Small intestine (tissue), 7 donors: ENCODE measurements at regions not wholly inside any gene's neighbourhood (a gene's known extent, or its start where the extent isn't known, plus 50 kb on each side); places are given as distances from the start of the nearest gene placed in this dataset.

ENCODE experiments used
- DNase-seq, 2 donors: peaks; one replicate each; pipeline versions ENCODE4 v3.0.0 to v3.0.0-alpha.2; 2013
- FAIRE-seq: peaks from 2 replicates; lab custom pipeline; 2012; peaks lifted over from hg19 to GRCh38; lab: Jason Lieb, UNC
- H3K27ac ChIP-seq, 3 donors: one replicate each; pipeline ENCODE4 v1.5.1; 2013; ENCODE audit warnings: low read length in 2 of 3, mild to moderate bottlenecking in 2 of 3, control low read depth in 1 of 3, inconsistent platforms in 1 of 3, low read depth in 1 of 3, moderate library complexity in 1 of 3
- H3K27me3 ChIP-seq, 3 donors: one replicate each; pipeline ENCODE4 v1.6.1; 2013; ENCODE audit warnings: low read length in 3 of 3, inconsistent platforms in 1 of 3; ENCODE audit not compliant: control insufficient read depth in 3 of 3, insufficient read depth in 3 of 3
- H3K36me3 ChIP-seq, 3 donors: one replicate each; pipeline ENCODE4 v1.6.1; 2013; ENCODE audit warnings: low read length in 3 of 3, inconsistent platforms in 1 of 3, low read depth in 1 of 3, mild to moderate bottlenecking in 1 of 3, moderate library complexity in 1 of 3; ENCODE audit not compliant: control insufficient read depth in 3 of 3, insufficient read depth in 2 of 3
- H3K4me1 ChIP-seq, 3 donors: one replicate each; pipeline ENCODE4 v1.6.1; 2013; ENCODE audit warnings: low read length in 2 of 3, inconsistent platforms in 1 of 3, low read depth in 1 of 3, mild to moderate bottlenecking in 1 of 3, moderate library complexity in 1 of 3; ENCODE audit not compliant: control insufficient read depth in 3 of 3, insufficient read depth in 2 of 3
- H3K4me3 ChIP-seq, 3 donors: one replicate each; pipeline ENCODE4 v1.5.1; 2013; ENCODE audit warnings: low read length in 3 of 3, control low read depth in 1 of 3, inconsistent platforms in 1 of 3, low read depth in 1 of 3, mild to moderate bottlenecking in 1 of 3, moderate library complexity in 1 of 3
- H3K9me3 ChIP-seq, 2 donors: one replicate each; pipeline ENCODE4 v1.6.1; 2013; ENCODE audit warnings: low read depth in 1 of 2, low read length in 1 of 2; ENCODE audit not compliant: control insufficient read depth in 2 of 2, insufficient read depth in 1 of 2
- WGBS, 3 donors: extraction: QIAGEN DNeasy Blood & Tissue Kit; methylation state at CpG; one replicate each; pipeline ENCODE4 v1.1.7; 2013; 5-methylcytosine and 5-hydroxymethylcytosine counted together
- donor health status: healthy with polysubstance abuse.
- donor health status: control.
- donor health status: control.
- donor health status: Bipolar disorder and iron deficiency.
- donor health status: healthy.

DNA sequence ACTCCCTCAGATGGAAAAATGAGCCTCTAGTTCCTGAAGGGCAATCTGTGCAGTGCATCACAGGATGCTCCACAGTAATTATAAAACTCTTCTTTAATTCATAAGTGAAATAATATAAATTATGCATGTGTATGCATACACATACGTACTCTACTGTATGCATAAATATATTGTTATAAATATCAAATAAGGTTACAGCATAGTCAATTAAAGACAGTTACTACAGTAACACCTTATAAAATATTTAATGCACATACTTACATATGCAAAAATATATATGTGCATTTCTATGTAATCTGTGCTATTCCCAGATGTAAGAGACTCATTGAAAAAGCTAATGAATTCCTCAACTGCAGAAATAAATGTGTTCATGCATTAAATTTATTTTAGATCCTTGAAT is 1515.1 kb downstream of the CDH11 start:
- 73 to 93% (median 88%) methylated on average over 1 of the region's 1 CpG for WGBS, 3 donors
- H3K36me3 ChIP-seq = no peaks in the 10 kb centered on the region

GRCh38 chr16:63602206-63602927 is 1519.5 kb downstream of the CDH11 start:
- H3K4me3 ChIP-seq = no peak overlapping the region

More for the DNA sequence above, 1515.1 kb downstream of the CDH11 start:
- Histone ChIP-seq H3K27ac (no peak overlapping the region), H3K27me3 (no peaks in the 10 kb centered on the region), H3K9me3 (no peaks in the 10 kb centered on the region), H3K4me1 (no peaks in the 10 kb centered on the region), H3K4me3 (no peak overlapping the region)
- DNase-seq (no peak), FAIRE-seq (no peak)

GRCh38 chr16:63596716-63597115 is 1525.1 kb downstream of the CDH11 start:
- no peaks in the 10 kb centered on the region for H3K9me3 ChIP-seq
- no peaks in the 10 kb centered on the region for H3K36me3 ChIP-seq
- no peaks in the 10 kb centered on the region for H3K4me1 ChIP-seq
- H3K27me3 ChIP-seq = no peaks in the 10 kb centered on the region
- FAIRE-seq (no peak), DNase-seq (no peak)
- H3K27ac ChIP-seq = no peak overlapping the region
- 64 to 86% (median 73%) methylated on average over 1 of the region's 1 CpG for WGBS, 3 donors
- H3K4me3 ChIP-seq = no peak overlapping the region

More at GRCh38 chr16:63602206-63602927, 1519.5 kb downstream of the CDH11 start:
- WGBS, 3 donors = 69 to 80% (median 69%) methylated on average over 3 of the region's 3 CpGs
- FAIRE-seq (no peak), DNase-seq (no peak)
- Histone ChIP-seq H3K27me3 (no peaks in the 10 kb centered on the region), H3K9me3 (no peaks in the 10 kb centered on the region), H3K4me1 (no peaks in the 10 kb centered on the region), H3K36me3 (no peaks in the 10 kb centered on the region), H3K27ac (no peak overlapping the region)

GRCh38 chr16:63592852-63593251 is 1529.0 kb downstream of the CDH11 start:
- no peaks in the 10 kb centered on the region for H3K4me1 ChIP-seq
- H3K9me3 ChIP-seq = no peaks in the 10 kb centered on the region
- H3K36me3 ChIP-seq = no peaks in the 10 kb centered on the region
- FAIRE-seq = no peak
- no peak overlapping the region for H3K27ac ChIP-seq
- WGBS, 3 donors = 69 to 74% (median 72%) methylated on average over 3 of the region's 3 CpGs
- H3K4me3 ChIP-seq = no peak overlapping the region
- DNase-seq = no peak
- no peaks in the 10 kb centered on the region for H3K27me3 ChIP-seq

DNA sequence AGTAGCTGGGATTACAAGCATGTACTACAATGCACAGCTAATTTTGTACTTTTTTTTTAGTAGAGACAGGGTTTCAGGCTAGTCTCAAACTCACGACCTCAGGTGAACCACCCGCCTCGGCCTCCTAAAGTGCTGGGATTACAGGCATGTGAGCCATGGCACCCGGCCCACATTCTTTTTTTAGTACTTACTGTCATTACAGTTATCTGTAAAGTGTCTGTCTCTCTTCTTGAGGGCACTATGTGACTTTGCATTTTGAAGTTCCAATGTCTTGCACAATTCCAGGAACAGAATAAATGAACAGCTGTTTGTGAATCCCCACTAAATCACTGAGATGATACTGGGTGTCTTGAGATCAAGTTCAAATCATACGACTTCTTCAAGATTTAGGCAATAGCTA is 1540.3 kb downstream of the CDH11 start:
- DNase-seq (no peak), FAIRE-seq (no peak)
- Histone ChIP-seq H3K4me1 (no peaks in the 10 kb centered on the region), H3K36me3 (no peaks in the 10 kb centered on the region), H3K9me3 (no peaks in the 10 kb centered on the region), H3K27me3 (no peaks in the 10 kb centered on the region), H3K27ac (no peak overlapping the region), H3K4me3 (no peak overlapping the region)
- 69 to 89% (median 70%) methylated on average over 5 of the region's 5 CpGs for WGBS, 3 donors

DNA sequence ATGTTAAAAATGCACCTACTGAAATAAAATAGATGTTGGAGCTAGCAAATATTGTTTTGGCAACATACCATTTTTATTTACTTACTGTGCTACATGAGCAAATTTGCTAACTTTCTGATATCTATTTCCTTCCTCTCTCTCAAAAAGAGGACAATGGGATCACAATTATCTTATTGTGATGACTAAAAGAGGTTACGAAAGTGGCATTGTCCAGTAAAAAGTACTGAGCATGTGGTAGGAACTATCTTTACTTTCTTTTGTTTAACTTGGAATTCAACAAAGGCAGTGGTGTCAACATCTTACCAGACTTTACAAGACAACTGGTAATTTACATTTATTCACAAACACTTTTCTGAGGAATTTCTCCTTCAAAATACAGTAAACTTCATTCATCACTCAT is 1542.6 kb upstream of the CDH8 start:
- Histone ChIP-seq H3K9me3 (no peaks in the 10 kb centered on the region), H3K27me3 (no peaks in the 10 kb centered on the region), H3K27ac (no peak overlapping the region), H3K36me3 (no peaks in the 10 kb centered on the region), H3K4me3 (no peak overlapping the region), H3K4me1 (peaks cover 0 to 2% (median 0%) of the 10 kb centered on the region in 3 donors)
- DNase-seq = no peak
- no peak for FAIRE-seq
- WGBS, 3 donors = 83 to 100% (median 94%) methylated on average over 1 of the region's 1 CpG

DNA sequence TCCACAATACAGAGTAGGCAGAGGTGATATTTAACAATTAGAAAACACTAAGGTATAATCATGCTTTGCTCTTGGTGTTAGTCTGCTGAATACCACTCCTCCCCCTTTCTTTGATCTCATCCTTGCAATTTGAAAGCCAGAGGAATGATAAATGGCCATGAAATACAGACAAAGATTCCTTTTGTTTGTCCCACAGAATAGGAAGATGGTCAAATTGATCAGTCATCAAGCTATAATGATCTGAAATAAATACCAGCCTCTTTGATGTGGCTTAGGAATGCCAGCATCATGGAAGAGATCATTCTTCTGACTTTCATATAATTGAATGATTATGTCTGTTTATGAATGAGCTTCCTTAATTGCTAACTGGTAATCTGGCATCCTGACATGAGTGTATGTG is 1541.7 kb upstream of the CDH8 start:
- Histone ChIP-seq H3K36me3 (no peaks in the 10 kb centered on the region), H3K27me3 (no peaks in the 10 kb centered on the region), H3K27ac (no peak overlapping the region), H3K9me3 (no peaks in the 10 kb centered on the region), H3K4me3 (no peak overlapping the region), H3K4me1 (peaks cover 0 to 2% (median 0%) of the 10 kb centered on the region in 3 donors)
- FAIRE-seq (no peak), DNase-seq (no peak)

DNA sequence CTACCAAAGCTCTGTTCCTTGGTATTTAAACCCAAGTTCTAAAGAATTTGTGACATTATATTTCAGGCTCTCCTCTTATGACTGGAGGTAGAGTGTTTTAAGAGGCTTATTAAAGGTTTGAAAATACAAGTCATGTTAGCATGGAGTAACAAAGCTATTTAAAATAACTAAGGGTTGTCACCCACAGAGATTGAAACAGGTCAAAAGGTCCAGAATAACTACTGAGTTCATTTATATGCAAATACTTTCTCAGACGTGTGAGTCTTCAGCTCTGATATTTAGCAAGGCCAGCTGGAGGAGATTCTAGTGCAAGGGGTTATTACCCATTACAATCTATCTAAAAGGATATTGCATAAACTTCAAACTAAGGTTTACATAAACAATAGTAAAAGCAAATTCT is 1538.8 kb upstream of the CDH8 start:
- peak in 1 of 2 donors; percentile 1 for DNase-seq
- H3K9me3 ChIP-seq = no peaks in the 10 kb centered on the region
- peaks cover 0 to 2% (median 0%) of the 10 kb centered on the region in 3 donors for H3K4me1 ChIP-seq
- H3K4me3 ChIP-seq = no peak overlapping the region
- FAIRE-seq = no peak
- no peak overlapping the region for H3K27ac ChIP-seq
- H3K36me3 ChIP-seq = no peaks in the 10 kb centered on the region
- H3K27me3 ChIP-seq = no peaks in the 10 kb centered on the region
- WGBS, 3 donors = 7 to 33% (median 14%) methylated on average over 1 of the region's 1 CpG

DNA sequence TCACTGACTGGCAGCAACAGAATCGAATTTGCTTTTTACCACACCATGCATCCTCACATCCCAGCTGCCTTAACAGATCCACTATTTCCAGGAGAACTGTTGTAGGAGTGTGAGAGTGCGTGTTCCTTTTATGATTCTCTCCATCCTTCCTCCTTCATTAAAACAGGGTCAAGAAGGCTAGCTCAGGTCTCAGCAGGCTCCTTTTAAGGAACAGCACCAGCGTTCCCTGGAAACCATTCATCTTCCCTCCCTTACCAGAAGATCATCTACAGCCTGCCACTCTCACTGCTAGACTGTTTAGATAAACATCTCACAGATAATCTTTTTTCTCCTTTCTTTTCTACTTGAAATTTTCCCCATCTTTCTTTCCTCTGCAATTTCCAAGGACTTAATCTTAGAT is 1531.9 kb upstream of the CDH8 start:
- no peaks in the 10 kb centered on the region for H3K9me3 ChIP-seq
- H3K4me3 ChIP-seq = no peak overlapping the region
- no peaks in the 10 kb centered on the region for H3K36me3 ChIP-seq
- H3K27ac ChIP-seq = no peak overlapping the region
- H3K4me1 ChIP-seq = no peaks in the 10 kb centered on the region
- DNase-seq = no peak
- WGBS, 3 donors = 48 to 63% (median 54%) methylated on average over 3 of the region's 3 CpGs
- FAIRE-seq = no peak
- H3K27me3 ChIP-seq = no peaks in the 10 kb centered on the region
